Ureter (tissue), 1 donor: ENCODE measurements at regions not wholly inside any gene's neighbourhood (a gene's known extent, or its start where the extent isn't known, plus 50 kb on each side); places are given as distances from the start of the nearest gene placed in this dataset.
A peak's percentile ranks its signal among the peaks of the same experiment; 100 is the strongest.
"Not testable (repeated sequence)": the region's sequence is repeated elsewhere in the genome, so short reads cannot be mapped to it uniquely, and the experiment has no call there.

Experiments used
- DNase-seq: peaks from one replicate; pipeline ENCODE4 v3.0.0-alpha.2; 2020; ENCODE audit warnings: low spot score
- donor health status: DM: yes; HTN: yes; CAD: no.

GRCh38 chr22:34599567-34599966 lies 466.4 kb upstream of the ISX start:
- DNase-seq, result no peak

DNA sequence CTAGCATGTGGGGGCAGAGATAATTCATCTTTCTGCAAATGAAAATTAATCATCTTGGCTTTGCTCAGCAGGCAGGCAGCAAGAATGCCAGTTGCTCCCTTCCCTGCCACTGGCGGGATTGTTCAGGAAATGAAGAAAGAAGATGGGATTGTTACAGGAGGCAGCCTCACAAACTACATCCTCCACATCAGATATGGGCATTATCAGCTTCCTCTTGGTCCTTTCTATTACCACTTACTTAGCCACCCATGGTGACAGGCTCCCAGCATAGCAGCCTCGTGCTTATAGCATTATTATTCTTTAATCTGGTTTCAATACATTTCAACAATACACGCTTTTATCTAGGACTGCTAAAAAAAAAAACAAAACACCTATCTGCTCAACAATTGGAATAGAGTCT lies 461.6 kb upstream of the ISX start:
- no peak for DNase-seq

DNA sequence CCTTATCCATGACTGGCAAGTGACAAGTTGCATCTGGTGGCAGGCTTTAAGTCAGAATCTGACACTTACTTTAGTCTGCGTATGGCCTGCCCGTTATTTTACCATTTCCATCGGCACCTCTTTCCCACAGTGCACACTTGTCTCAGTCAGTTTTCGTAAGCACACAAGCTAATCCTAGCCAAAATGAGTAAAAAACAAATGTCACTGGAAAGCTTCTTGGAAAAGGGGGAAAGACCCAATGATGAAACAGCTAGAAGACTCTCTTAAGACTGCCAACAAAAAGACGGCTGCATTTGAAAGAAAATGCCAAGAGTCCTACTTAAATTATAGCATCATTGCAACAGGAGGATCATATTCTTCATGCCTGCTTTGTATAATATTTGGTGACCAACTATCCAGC lies 457.9 kb upstream of the ISX start:
- DNase-seq, result no peak

DNA sequence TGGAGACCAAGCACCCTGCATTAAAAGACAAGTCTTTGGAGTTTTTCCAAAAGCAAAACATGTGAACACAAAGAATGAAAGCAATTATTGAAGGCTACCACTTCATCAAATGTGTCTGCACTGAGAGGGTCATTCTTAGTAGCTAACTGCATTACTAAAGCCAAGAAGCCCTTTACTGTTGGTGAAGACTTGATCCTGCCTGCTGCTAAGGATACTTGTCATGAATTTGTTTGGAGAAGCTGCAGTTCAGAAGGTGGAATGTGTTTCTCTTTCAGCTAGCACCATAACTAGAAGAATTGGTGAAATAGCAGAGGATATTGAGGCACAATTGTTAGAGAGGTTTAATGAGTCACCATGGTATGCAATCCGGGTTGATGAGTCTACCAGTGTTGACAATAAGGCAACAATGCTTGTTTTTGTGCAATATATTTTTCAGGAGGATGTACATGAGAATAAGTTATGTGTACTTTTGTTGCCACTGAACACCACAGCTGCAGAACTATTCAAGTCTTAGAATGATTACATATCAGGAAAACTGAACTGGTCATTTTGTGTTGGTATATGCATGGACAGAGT lies 457.3 kb upstream of the ISX start:
- no peak for DNase-seq

GRCh38 chr22:34609646-34610045 lies 456.3 kb upstream of the ISX start:
- DNase-seq, result no peak

DNA sequence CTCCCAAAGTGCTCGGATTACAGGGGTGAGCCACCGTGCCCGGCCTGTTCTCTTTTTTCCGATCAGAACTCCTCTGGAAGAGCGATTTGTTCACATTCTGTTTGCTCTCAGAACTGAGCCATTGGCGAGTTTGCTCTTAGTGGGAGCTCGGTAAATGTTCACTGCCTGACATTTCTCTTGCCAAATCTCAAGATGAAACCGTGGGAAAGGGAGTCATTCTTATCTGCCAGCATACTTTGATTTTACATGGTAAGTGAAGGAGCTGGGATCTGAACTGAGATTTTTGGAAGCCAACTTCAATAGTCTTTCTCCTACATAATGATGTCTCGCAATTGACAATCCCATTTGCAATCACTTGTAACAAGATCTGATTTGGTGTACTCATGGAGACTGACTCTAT lies 445.8 kb upstream of the ISX start:
- DNase-seq, result no peak

- no peak for DNase-seq
Observed at GRCh38 chr22:34620832-34621231, 445.1 kb upstream of the ISX start.

GRCh38 chr22:34622602-34623001 lies 443.4 kb upstream of the ISX start:
- no peak for DNase-seq

GRCh38 chr22:34623580-34623979 lies 442.4 kb upstream of the ISX start:
- no peak for DNase-seq

DNA sequence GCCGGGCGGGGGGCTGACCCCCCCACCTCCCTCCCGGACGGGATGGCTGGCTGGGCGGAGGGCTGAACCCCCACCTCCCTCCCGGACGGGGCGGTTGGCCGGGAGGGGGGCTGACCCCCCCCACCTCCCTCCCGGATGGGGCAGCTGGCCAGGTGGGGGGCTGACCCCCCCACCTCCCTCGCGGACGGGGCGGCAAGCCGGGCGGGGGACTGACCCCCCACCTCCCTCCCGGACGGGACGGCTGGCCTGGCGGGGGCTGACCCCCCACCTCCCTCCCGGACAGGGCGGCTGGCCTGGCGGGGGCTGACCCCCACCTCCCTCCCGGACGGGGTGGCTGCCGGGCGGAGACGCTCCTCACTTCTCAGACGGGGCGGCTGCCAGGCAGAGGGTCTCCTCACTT lies 440.1 kb upstream of the ISX start:
- DNase-seq, result not testable (repeated sequence)

DNA sequence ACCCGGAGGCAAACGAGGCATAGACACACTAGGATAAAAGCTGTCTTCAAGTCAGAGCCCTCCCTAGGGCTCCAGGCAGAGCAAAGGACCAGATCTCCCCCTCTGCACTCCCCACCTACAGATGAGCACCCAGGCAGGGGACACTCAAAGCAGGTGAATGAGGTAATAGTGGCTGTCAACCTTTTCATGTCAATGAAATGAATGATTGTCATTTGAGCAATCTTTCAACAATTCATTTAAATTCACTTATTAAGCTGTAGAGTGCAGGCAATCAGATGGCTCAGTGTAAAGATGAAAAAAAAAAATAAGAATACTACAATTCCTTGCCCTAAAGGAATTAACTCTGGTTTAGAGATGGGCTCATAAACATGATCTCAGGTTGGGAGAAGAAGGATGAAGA lies 427.8 kb upstream of the ISX start:
- no peak for DNase-seq

DNA sequence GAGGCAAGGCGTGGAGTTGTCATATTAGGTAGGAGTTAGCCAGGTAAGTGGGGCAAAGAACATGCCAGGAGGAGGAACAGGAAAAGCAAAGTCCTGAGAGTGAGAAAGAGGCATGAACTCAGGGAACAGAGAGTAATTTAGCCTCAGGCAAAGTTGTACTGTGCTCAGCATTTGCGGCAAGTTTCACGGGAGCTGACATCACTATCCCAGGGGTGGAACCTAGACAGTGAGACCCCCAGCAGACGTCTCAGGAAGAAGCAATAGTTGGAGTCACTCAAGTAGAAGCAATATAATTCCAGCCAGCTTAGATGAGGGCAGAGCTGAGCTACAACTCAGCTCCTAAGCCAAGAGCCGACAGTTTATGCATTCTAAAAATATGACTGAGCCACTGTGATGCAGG lies 426.0 kb upstream of the ISX start:
- DNase-seq, result peak; percentile 46

DNA sequence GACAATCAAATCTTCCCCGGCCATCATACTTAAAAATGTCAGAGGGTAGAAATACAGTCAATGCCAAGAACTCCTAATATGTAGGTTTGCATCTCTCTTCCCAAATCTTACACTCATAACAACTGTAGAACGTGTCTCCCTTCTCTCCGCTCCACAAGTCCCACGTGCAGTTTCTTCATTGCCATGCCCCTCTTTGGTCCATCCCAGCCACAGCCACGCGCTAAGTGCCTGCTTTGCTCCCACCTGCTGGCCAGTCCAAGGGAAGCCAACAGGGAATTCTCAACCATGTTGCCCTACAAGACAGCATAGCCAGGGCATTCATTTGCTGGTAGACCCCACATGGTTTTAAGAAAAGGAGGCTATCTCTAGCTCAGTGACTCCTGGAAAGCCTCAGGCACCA lies 420.6 kb upstream of the ISX start:
- DNase-seq, result no peak

DNA sequence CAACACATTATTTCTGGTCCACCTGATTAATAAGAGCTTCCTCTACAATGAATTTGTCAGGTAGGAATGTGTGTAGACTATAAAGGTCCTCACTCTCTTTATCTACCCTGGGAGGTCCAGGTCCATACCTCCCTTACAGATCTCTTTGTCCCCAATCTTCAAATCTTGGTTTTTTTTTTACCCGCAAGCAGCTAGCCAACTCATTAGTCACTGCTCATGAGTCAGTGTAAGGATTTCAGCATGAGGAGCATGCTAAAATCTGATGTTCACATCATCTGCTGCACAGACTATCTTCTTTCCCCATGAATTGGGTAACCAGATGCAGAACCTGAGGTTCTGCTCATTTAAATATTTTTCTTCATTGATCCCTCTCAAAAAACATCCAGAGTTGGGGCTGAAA lies 397.0 kb upstream of the ISX start:
- DNase-seq, result no peak

DNA sequence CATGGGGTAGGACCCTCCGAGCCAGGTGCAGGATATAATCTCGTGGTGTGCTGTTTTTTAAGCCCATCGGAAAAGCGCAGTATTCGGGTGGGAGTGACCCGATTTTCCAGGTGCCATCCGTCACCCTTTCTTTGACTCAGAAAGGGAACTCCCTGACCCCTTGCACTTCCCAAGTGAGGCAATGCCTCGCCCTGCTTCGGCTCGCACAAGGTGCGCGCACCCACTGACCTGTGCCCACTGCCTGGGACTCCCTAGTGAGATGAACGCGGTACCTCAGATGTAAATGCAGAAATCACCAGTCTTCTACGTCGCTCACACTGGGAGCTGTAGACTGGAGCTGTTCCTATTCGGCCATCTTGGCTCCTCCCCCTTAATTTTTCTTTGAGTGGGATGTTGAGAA lies 382.9 kb upstream of the ISX start:
- DNase-seq, result not testable (repeated sequence)

DNA sequence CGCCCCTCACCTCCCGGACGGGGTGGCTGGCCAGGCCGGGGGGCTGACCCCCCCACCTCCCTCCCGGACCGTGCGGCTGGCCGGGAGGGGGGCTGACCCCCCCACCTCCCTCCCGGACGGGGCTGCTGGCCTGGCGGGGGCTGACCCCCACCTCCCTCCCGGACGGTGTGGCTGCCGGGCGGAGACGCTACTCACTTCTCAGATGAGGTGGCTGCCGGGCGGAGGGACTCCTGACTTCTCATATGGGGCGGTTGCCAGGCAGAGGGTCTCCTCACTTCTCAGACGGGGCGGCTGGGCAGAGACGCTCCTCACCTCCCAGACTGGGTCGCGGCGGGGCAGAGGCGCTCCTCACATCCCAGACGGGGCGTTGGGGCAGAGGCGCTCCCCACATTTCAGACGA lies 381.7 kb upstream of the ISX start:
- not testable (repeated sequence) for DNase-seq

DNA sequence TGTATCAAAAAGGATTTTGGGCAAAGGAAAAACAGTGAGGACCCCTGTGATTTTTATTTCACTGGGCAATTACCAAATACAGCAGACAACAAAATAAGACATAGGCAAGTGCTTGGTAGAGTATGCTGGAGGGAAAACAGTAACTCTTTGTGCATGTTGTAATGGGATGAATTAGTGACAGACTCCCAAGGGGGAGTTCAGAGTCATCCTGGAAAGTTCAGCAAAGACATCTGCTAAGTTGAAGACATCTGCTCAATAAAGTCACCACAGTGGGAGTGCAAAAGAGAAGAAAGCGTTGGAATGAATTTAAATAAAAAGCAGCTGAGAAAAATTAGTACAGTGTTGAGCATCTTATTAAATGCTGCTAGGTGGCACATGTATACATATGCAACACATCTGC lies 378.8 kb upstream of the ISX start:
- no peak for DNase-seq

DNA sequence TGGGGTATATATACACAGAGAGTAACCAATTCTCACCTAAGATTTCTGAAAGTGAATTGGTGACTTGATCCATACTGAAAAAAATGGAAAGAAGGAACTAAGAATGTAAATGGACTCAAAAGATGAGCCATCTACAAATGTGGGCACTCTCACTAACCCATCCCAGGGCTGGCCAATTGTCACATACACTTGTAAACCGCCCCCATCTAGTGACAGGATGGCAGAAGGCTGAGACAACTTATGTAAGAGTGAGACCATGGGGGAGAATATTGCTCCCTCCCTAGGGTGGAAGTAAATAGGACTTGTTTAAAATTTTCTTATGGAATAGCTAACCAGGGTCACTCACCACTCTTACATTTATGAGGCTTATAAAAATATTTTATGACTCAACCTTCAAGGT lies 377.1 kb upstream of the ISX start:
- DNase-seq, result no peak

- DNase-seq, result no peak
Observed at GRCh38 chr22:34696557-34696956, 369.4 kb upstream of the ISX start.

GRCh38 chr22:34702279-34702678 lies 363.7 kb upstream of the ISX start:
- no peak for DNase-seq

GRCh38 chr22:34709641-34710040 lies 356.3 kb upstream of the ISX start:
- no peak for DNase-seq

GRCh38 chr22:34722901-34723300 lies 343.1 kb upstream of the ISX start:
- no peak for DNase-seq

GRCh38 chr22:34736081-34736480 lies 329.9 kb upstream of the ISX start:
- no peak for DNase-seq

DNA sequence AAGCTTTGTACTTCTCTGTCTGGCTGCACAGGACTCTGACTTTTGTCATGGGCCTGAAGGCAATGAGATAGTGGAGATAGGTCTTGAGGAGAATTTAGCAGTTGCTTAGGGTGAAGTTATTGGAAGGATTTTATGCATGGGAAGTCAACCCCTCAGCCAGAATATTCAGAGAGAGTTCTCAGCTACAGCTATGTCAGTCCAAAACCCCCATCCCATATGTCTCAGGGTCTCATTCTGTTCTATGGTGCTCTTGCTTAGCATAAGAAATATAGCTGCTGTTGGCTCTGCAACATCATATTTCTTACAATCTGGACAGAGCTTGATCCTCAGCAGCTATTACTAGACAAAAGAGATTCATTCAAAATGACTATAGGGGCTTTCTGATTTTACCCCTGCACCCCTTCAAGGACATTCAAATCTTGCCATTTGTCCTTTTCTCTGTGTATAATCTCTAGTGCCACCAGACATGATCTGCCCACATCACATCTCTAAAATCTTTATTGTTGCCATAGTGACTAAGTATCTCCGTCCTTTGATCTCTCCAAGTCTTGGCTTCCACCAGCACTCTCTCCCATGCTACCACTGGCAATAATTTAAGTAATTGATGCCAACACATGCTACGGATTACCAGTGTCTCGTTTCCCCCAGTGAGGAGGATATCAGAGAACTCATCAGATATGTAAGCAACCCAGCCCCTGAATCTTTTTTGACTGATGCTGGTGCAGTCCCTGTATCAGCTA lies 327.1 kb upstream of the ISX start:
- DNase-seq, result no peak
